GM21737 (cell line): ENCODE measurements at regions not wholly inside any gene's neighbourhood (a gene's known extent, or its start where the extent isn't known, plus 50 kb on each side); places are given as distances from the start of the nearest gene placed in this dataset.

Experiments used
- ATAC-seq: cut with Tn5 transposase; IDR thresholded peaks from one replicate; pipeline ENCODE4 v1.9.1; 2021; ENCODE audit warnings: mild to moderate bottlenecking, moderate library complexity; ENCODE audit not compliant: unreplicated experiment

DNA sequence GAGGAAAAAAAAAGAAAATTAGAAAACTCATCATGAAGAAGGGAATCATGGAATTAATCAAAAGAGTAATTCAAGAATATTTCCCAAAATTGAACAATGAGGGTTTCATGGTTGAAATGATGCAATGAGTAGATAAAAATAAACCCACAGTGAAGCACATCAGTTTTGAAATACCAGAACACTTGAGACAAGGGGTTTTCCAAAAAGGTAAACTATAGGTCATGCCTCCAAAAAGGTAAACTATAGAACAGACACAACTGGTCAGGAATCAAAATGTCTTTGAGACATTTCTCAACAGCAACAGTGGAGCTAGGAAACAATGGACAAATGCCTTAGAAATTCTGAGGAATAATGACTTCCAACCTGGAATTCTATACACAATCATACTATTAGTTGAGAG lies 60.2 kb upstream of the PCSK5 start:
- no peak for ATAC-seq

DNA sequence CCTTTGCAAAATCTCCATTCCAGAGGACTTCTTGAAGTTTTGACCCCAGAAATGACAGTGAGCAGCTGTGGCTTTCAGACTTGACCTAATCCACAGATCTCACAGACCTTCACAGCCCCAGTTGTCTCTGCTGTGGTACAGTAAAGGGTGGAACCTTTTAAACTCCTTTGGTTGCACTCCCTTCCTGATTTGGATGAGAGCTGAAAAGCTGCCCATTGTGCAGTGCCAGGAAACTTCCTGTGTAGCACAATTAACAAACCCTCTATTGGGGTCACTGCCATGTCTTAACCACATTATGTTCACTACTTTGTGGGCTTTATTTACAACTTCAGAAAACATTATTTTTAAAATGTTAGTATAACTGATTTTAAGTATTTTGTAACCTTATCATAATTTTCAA lies 56.7 kb upstream of the PCSK5 start:
- no peak for ATAC-seq

DNA sequence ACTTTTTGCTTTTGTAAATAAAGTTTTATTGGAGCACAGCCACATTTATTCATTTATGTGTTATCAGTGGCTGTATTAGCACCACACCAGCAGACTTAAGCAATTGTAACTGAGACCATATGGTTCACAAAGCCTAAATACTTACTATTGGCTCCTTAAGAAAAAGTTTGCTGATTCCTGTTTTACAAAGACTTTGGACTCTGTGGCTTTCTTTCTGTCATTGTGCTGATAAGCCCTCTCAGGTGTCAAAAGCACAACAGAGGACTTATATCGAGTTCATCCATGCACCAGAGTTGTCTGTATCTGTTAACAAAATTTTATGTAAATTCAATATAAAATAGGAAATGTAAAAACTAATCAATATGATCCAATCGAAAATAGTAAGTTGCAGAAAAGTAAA lies 55.6 kb upstream of the PCSK5 start:
- ATAC-seq: no peak
